K562 (cell line): ENCODE measurements at regions not wholly inside any gene's neighbourhood (a gene's known extent, or its start where the extent isn't known, plus 50 kb on each side); places are given as distances from the start of the nearest gene placed in this dataset.
"Not testable (repeated sequence)": the region's sequence is repeated elsewhere in the genome, so short reads cannot be mapped to it uniquely, and the experiment has no call there.

ENCODE experiments used
- ATAC-seq: fragments of 200-7000 bp; cut with Tn5 transposase; 3 replicates; pipeline ENCODE4 v1.9.1; 2020; ENCODE audit warnings: moderate library complexity
- BruUV-seq: library from RNA; stranded (reverse); fragments of 400-500 nt; replicated peaks from 2 replicates; lab custom pipeline; 2021; lab: Mats Ljungman, UMichigan
- CTCF ChIA-PET: fragments of 300-600 bp; formaldehyde crosslinking; extraction: SDS; loops from one replicate; lab custom pipeline; 2021; ENCODE audit warnings: low intra/inter-chr PET ratio; lab: Yijun Ruan, JAX
- POLR2A ChIA-PET: fragments of 300-600, 350-650 bp; sonication (Branson Sonifier 250); formaldehyde crosslinking; extraction: SDS; loops from one replicate; lab custom pipeline; 2021; ENCODE audit warnings: antibody characterized with exemption, inconsistent platforms; lab: Yijun Ruan, JAX
- DNase-seq, 4 experiments: peaks; one replicate each; pipeline versions ENCODE4 v3.0.0 to v3.0.0-alpha.2; 2011 to 2018; ENCODE audit warnings: low spot score in 3 of 4, mixed read lengths in 3 of 4; ENCODE audit errors: extremely low read depth in 1 of 4
- FAIRE-seq: peaks from 2 replicates; lab custom pipeline; 2011; peaks lifted over from hg19 to GRCh38; lab: Jason Lieb, UNC
- H2AFZ ChIP-seq: 2 replicates; pipeline ENCODE4 v1.6.0; 2011; ENCODE audit warnings: low read depth, low read length, control low read depth, inconsistent platforms
- H3K27ac ChIP-seq: fragments of 200-600 bp; 3 replicates; pipeline ENCODE4 v1.8.0; 2011; ENCODE audit warnings: low read depth, mild to moderate bottlenecking, control low read depth, inconsistent platforms, low read length, moderate library complexity, mixed read lengths; ENCODE audit errors: extremely low read depth
- H3K27me3 ChIP-seq, 2 experiments: fragments of 300-600 bp in 1 of 2; 2 replicates in 1 of 2; 3 replicates in 1 of 2; pipeline versions ENCODE4 v1.6.0 to v1.8.0; 2011; ENCODE audit warnings: inconsistent platforms in 2 of 2, low read length in 2 of 2, mild to moderate bottlenecking in 1 of 2, mixed read lengths in 1 of 2, moderate library complexity in 1 of 2; ENCODE audit not compliant: control insufficient read depth in 2 of 2, insufficient read depth in 2 of 2
- H3K36me3 ChIP-seq: fragments of 300-600 bp; 3 replicates; pipeline ENCODE4 v1.8.0; 2011; ENCODE audit warnings: mild to moderate bottlenecking, low read length, inconsistent platforms; ENCODE audit not compliant: control insufficient read depth, insufficient read depth
- H3K4me1 ChIP-seq, 2 experiments: fragments of 200-600 bp in 1 of 2; replicated peaks in 1 of 2; 2 replicates in 1 of 2; 3 replicates in 1 of 2; pipeline versions ENCODE4 v1.5.1 to v1.8.0; 2011; ENCODE audit warnings: inconsistent platforms in 2 of 2, low read length in 2 of 2, mild to moderate bottlenecking in 1 of 2, mixed read lengths in 1 of 2, moderate library complexity in 1 of 2; ENCODE audit not compliant: control insufficient read depth in 2 of 2, insufficient read depth in 2 of 2
- H3K4me2 ChIP-seq: 2 replicates; pipeline ENCODE4 v1.6.1; 2011; ENCODE audit warnings: low read length, control low read depth, inconsistent platforms, mixed read lengths; ENCODE audit not compliant: insufficient read depth
- H3K4me3 ChIP-seq: fragments of 200-600 bp; sonication (generic), shearing (Covaris generic); 2 replicates; pipeline ENCODE4 v1.5.1; 2016; ENCODE audit warnings: control low read depth, inconsistent platforms
- H3K79me2 ChIP-seq: fragments of 200-600 bp; 3 replicates; pipeline ENCODE4 v1.8.0; 2011; ENCODE audit warnings: low read length, inconsistent platforms; ENCODE audit not compliant: control insufficient read depth, insufficient read depth
- H3K9ac ChIP-seq, 2 experiments: 2 replicates each; pipeline versions ENCODE4 v1.6.0 to v1.6.1; 2011; ENCODE audit warnings: low read depth in 2 of 2, low read length in 2 of 2, control low read depth in 1 of 2, inconsistent platforms in 1 of 2, mild to moderate bottlenecking in 1 of 2, mixed read lengths in 1 of 2; ENCODE audit not compliant: insufficient read depth in 1 of 2
- H3K9me1 ChIP-seq: one replicate; pipeline ENCODE4 v1.6.0; 2011; ENCODE audit warnings: inconsistent platforms, mild to moderate bottlenecking, low read length, moderate library complexity; ENCODE audit not compliant: control insufficient read depth, insufficient read depth
- H3K9me3 ChIP-seq: replicated peaks from 2 replicates; pipeline ENCODE4 v1.5.1; 2011; ENCODE audit warnings: low read depth, low read length, inconsistent platforms; ENCODE audit not compliant: control insufficient read depth, insufficient read depth
- H4K20me1 ChIP-seq: replicated peaks from 2 replicates; pipeline ENCODE4 v1.6.1; 2011; ENCODE audit warnings: low read length, inconsistent platforms, mixed read lengths; ENCODE audit not compliant: control insufficient read depth, insufficient read depth
- WGBS: fragments of 100-300 bp; shearing (Covaris generic); methylation state at CpG from one replicate; pipeline ENCODE4 v1.1.6; 2016; ENCODE audit warnings: low coverage, mixed read lengths; ENCODE audit not compliant: insufficient coverage; ENCODE audit errors: missing lambda C conversion rate; 5-methylcytosine and 5-hydroxymethylcytosine counted together
- in situ Hi-C: fragments of 300-500 bp; cut with MboI; formaldehyde crosslinking; loops from 4 replicates; pipeline ENCODE4 v1.15.0; 2018; ENCODE audit warnings: inconsistent platforms, mixed read lengths
- intact Hi-C: fragments of 100-400 bp; cut with micrococcal nuclease; formaldehyde crosslinking; loops from 2 replicates; pipeline ENCODE4 v1.14.2; 2022

GRCh38 chr1:83400173-83400572 lies 598.8 kb downstream of the TTLL7 start:
- H3K4me1 ChIP-seq, BruUV-seq, H4K20me1 ChIP-seq, H3K9me1 ChIP-seq, H3K4me2 ChIP-seq, FAIRE-seq, H2AFZ ChIP-seq, POLR2A ChIA-PET, H3K27ac ChIP-seq, H3K9ac ChIP-seq, DNase-seq, in situ Hi-C loops, H3K27me3 ChIP-seq, H3K79me2 ChIP-seq, ATAC-seq, H3K36me3 ChIP-seq, H3K4me3 ChIP-seq, intact Hi-C loops, H3K9me3 ChIP-seq, CTCF ChIA-PET: not testable (repeated sequence)

- in situ Hi-C loops, H4K20me1 ChIP-seq, H3K36me3 ChIP-seq, DNase-seq, FAIRE-seq, BruUV-seq, intact Hi-C loops, H3K4me3 ChIP-seq, H2AFZ ChIP-seq, H3K9ac ChIP-seq, H3K79me2 ChIP-seq, H3K9me1 ChIP-seq, H3K4me2 ChIP-seq, CTCF ChIA-PET, H3K27ac ChIP-seq, POLR2A ChIA-PET, H3K4me1 ChIP-seq, ATAC-seq, H3K9me3 ChIP-seq, H3K27me3 ChIP-seq: not testable (repeated sequence)
These were observed 600.8 kb downstream of the TTLL7 start for GRCh38 chr1:83398125-83398524.

DNA sequence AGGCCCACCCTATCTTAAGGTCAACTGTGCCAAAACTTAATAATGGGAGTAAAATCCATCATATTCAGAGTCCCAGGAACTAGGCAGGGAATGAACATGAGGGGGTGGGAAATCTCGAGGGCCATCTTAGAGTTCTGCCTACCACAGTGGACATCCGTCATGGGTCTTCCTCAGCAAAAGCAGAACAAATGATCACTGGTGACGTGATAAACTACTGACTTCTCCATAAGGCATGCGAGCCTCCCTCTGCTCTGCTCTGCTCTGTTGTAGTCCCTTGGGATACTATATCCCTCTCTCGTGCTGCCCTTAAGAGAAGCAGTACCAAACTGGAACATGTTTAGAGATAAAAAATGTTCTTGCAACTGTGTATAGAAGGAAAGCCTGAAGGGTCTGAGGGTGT lies 603.8 kb downstream of the TTLL7 start:
- H3K9me1 ChIP-seq, CTCF ChIA-PET, ATAC-seq, DNase-seq, H3K9me3 ChIP-seq, FAIRE-seq, BruUV-seq, H3K27me3 ChIP-seq, H3K4me3 ChIP-seq, H3K36me3 ChIP-seq, in situ Hi-C loops, H3K9ac ChIP-seq, H3K4me1 ChIP-seq, H3K4me2 ChIP-seq, POLR2A ChIA-PET, H4K20me1 ChIP-seq, H2AFZ ChIP-seq, intact Hi-C loops, H3K27ac ChIP-seq, H3K79me2 ChIP-seq: not testable (repeated sequence)
- 2% methylated on average over 4 of the region's 5 CpGs for WGBS

DNA sequence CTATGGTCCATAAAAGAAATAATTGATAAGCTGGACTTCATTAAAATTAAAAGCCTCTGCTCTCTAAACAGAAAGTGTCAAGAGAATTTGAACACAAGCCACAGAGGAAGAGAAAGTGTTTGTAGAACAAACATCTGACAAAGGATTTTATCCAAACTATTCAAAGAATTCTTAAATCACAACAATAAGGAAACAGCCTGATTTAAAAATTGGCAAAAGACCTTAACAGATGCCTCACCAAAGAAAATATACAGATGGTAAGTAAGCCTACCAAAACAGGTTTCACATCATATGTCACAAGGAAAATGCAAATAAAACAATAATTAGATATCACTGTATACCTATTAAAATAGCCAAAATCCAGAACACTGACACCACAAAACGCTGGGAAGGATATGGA lies 612.0 kb downstream of the TTLL7 start:
- H3K4me1 ChIP-seq, H3K9me1 ChIP-seq, intact Hi-C loops, ATAC-seq, H3K36me3 ChIP-seq, DNase-seq, H3K9ac ChIP-seq, H2AFZ ChIP-seq, H3K9me3 ChIP-seq, H3K4me3 ChIP-seq, FAIRE-seq, H3K27me3 ChIP-seq, H3K4me2 ChIP-seq, H3K27ac ChIP-seq, BruUV-seq, CTCF ChIA-PET, H3K79me2 ChIP-seq, in situ Hi-C loops, H4K20me1 ChIP-seq, POLR2A ChIA-PET: not testable (repeated sequence)
- 0% methylated on average over 1 of the region's 1 CpG for WGBS
